NCI-H2227 (cell line): ENCODE measurements at regions not wholly inside any gene's neighbourhood (a gene's known extent, or its start where the extent isn't known, plus 50 kb on each side); places are given as distances from the start of the nearest gene placed in this dataset.

Experiments
- DNase-seq: peaks from one replicate; lab custom pipeline; 2025; ENCODE audit not compliant: unreplicated experiment; lab: John Stamatoyannopoulos, UW

DNA sequence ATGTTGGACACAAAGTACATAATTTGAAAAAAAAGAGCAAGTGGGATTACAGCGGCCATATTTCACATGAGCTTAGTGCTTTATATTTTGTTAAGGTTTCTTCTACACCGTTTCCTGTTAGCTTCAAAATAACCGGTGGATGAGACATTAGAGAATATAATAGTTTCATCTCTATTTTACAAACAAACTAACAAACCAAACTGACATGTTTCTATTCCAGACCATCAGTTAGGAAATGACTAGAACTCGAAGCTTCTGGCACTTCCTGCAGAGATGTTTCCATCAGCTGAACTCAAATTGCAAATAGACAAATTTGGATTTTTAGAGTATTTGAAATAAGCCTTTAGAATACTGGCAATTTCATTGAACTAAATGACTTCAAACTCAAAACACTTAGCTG, 86.5 kb downstream of the MTRR start:
- no peak for DNase-seq

DNA sequence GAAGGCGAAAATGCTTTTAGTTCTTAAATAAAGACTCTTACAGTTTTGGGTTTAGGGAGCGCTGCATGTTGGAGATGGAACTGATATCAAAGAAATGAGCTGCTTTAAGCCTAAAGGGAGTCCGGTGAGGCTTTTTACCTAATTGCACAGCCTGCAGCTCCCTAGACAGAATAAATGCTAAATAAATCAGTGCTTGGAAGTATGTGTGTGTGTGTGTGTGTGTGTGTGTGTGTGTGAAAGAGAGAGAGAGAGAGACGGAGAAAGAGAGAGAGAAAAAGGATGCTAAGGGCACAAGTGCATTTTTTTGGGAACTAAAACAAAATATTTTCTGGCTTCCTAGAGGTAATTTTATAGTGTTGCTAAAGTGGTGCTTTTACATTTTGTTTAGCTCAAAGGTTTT, 88.4 kb downstream of the MTRR start:
- no peak for DNase-seq

DNA sequence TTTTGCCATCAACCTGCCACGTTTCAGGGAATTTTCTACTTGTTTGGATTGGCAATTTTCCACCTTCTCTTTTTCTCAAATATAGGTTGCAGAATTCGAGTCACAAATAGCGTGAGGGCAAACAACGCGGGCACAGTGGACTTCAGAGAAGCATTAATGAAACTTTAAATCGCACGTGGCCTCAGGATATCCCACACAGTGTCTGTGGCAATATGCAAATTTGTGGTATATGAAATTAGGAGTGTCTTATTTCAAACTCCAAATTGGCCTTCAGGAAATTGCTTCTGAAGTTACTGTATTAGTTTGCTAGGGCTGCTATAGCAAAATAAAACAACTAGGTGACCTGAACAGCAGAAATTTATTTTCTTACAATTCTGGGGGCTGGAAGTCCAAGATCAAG, 91.2 kb downstream of the MTRR start:
- no peak for DNase-seq

DNA sequence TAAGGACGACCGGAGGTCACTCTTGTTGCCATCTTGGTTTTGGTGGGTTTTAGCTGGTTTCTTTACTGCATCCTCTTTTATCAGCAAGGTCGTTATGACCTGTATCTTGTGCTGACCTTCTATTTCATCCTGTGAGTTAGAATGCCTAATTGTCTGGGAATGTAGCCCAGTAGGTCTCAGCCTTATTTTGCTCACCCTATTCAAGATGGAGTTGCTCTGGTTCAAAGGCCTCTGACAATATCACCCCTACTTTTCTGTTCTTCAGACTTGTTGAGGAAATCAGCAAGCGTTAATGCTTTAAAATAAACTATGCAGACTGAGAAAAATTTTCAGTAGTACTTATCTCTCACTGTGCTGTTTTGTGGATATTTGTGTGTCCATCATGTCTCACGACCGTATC, 92.6 kb downstream of the MTRR start:
- no peak for DNase-seq

- DNase-seq: no peak
Measured at GRCh38 chr5:7970816-7971215, 101.9 kb downstream of the MTRR start.

DNA sequence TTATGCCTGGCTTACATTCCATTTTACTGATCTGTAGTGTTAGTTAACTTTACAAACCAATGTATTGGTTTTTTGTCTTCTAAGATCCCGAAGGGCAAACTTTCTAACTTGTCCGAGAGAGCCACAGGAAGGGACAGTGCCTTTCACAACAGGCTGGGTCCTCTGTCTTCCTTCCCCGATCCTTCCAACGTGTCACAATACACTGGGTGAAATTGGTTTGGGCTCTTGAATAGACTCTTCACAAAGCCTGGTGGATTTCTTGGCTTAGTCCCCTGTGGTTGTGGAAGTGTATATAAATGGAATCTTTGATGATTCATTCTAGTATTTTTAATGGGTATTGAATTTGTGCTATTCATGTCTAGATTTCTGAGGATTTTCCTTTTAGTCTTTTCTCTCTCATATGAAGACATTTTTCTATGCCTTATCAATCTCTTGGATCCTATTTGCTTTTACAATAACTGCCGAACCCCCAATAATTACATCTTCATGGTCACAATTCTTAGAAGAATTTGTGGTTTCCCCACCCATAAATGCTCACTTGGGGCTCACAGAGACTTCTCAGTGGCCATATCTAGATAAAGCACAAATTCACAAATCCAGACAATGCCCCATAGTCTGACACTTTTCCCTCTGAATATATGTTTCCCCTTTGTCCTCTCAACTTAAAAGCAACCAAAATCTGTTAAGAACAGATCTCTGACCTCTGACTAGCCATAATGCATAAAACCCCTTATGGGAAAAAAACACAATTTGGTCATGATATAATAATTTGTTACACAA, 107.7 kb downstream of the MTRR start:
- no peak for DNase-seq

DNA sequence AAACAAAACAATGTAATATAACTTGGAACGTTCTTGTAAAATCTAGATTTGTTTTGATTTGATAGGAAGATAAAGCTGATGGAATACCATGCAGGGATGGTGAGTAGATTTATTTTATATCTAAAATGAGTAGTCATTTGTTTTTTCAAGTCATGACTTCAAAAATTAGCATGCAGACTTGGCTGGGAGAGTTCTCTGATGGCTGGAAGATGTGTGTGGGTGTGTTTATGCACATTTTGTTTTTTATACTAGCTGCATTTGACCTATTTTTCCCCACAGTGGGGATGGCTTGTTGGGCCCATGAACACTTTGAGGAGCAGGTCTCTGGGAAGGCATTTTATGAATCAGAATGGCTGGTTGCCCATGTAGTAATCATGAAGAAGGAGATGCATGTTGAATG, 109.2 kb downstream of the MTRR start:
- no peak for DNase-seq

GRCh38 chr5:7978991-7979390, 110.0 kb downstream of the MTRR start:
- DNase-seq: no peak

GRCh38 chr5:7980881-7981280, 111.9 kb downstream of the MTRR start:
- no peak for DNase-seq

DNA sequence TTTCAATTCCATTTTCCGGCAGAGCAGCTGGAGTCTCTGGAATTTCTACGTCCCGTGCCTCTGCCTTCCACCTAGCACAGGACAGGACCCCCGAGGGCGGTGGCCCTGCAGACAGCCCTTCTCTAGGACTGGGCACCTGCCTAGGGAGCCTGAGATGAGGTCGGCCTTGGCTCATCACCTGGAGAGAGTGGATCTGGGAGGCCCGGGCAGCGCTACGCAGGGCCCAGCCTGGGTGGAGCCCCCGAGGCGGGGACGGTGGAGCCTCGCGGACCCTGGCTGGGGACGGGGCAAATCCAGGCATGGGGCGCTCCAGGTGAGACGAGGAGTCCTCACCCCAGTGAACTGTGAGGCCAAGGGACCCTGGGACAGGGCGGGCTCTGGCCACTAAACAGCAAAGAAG, 114.5 kb downstream of the MTRR start:
- no peak for DNase-seq

GRCh38 chr5:7991125-7991821, 122.3 kb downstream of the MTRR start:
- no peak for DNase-seq

GRCh38 chr5:7995688-7996294, 126.8 kb downstream of the MTRR start:
- no peak for DNase-seq

GRCh38 chr5:8005416-8005815, 136.5 kb downstream of the MTRR start:
- DNase-seq: no peak

GRCh38 chr5:8012131-8012977, 143.4 kb downstream of the MTRR start:
- DNase-seq: no peak

DNA sequence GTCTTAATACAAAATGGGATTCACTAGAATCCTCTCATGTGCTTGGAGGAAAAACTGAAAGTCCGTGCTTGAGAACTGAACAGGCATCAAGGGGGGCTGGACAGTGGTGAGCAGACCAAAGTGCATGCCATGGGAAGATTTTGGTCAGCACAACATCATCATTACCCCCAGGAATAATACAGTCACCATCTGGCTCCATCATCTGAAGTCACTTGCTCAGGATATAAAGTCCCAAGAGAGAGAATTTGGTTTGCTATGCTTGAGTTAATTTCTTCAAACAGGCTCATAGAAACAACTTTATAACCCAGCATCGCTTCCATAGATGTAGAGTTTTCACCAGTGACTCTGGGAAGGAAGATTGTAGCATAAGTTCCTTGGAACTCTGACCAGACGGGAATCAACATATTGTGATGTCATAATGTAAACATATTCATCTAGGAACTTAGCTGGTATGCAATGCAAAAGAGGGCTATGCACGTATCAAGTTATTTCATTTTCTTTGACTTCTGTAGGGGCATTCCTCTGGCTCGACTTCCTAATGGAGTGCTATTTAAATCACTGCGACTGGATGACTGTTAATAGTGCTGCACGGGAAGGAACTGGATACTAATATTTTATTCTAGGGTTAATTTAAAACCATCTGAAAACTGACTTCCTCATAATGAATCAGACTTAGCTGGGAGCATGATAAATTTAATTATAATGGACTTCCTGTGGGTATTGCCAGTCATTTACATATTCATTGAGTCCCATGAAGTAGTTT, 145.2 kb downstream of the MTRR start:
- DNase-seq: no peak

GRCh38 chr5:8019719-8020218, 150.8 kb downstream of the MTRR start:
- no peak for DNase-seq

- DNase-seq: no peak
Measured at GRCh38 chr5:8020861-8021514, 152.0 kb downstream of the MTRR start.

GRCh38 chr5:8028243-8028642, 159.3 kb downstream of the MTRR start:
- no peak for DNase-seq

- no peak for DNase-seq
Measured at GRCh38 chr5:8033261-8033660, 164.3 kb downstream of the MTRR start.

GRCh38 chr5:8034852-8035251, 165.9 kb downstream of the MTRR start:
- no peak for DNase-seq
